ENCODE measurements at regions not wholly inside any gene's neighbourhood (a gene's known extent, or its start where the extent isn't known, plus 50 kb on each side); places are given as distances from the start of the nearest gene placed in this dataset.
"Not testable (repeated sequence)": the region's sequence is repeated elsewhere in the genome, so short reads cannot be mapped to it uniquely, and the experiment has no call there.

DNA sequence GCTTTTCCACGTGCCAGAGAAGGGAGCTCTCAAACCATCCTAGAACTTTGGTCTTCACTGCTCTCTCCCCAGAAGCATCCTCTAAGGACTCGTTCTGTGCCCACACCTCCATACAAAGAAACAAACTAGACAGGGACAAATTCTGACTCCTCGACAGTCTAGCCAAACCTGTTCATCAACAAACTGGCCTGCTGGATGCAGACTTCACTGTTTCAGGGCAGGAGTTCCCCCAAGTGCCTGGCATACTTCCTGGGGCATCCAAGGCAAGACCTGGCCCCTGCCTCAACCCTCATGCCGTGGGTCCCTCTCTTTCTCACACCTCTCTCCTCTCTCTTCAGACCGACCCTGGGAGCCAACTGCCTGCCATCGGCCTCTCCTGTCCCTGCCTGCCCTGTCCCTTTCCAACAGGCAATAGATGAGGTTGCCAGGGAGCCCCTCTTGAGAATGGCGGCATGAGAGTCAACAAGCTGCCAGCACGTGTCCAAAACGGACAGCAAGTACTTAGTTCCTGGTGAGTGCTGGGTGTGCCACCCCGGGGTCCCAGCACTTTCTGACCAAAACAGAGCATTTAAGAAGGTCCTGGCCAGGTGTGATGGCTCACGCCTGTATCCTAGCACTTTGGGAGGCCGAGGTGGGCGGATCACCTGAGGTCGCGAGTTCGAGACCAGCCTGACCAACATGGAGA, 79.1 kb upstream of the HES1 start:
- H3K27ac ChIP-seq (ENCODE audit: insufficient read depth, low read depth, low read length, poor library complexity, severe bottlenecking) = no peak overlapping the region
- WGBS, 2 experiments = 90 to 92% methylated on average over 16 of the region's 16 CpGs
- no peaks in the 10 kb centered on the region for H3K9me3 ChIP-seq (ENCODE audit: control insufficient read depth, low read length)
- H3K27me3 ChIP-seq (ENCODE audit: control insufficient read depth, insufficient read depth, low read length, poor library complexity, severe bottlenecking) = peaks cover 7% of the 10 kb centered on the region
- H3K4me1 ChIP-seq (ENCODE audit: control insufficient read depth, insufficient read depth, low read length) = peaks cover 9% of the 10 kb centered on the region
- no peaks in the 10 kb centered on the region for H3K36me3 ChIP-seq (ENCODE audit: control insufficient read depth, insufficient read depth, low read length)
- H3K4me3 ChIP-seq (ENCODE audit: insufficient read depth, low read depth, low read length) = no peak overlapping the region

DNA sequence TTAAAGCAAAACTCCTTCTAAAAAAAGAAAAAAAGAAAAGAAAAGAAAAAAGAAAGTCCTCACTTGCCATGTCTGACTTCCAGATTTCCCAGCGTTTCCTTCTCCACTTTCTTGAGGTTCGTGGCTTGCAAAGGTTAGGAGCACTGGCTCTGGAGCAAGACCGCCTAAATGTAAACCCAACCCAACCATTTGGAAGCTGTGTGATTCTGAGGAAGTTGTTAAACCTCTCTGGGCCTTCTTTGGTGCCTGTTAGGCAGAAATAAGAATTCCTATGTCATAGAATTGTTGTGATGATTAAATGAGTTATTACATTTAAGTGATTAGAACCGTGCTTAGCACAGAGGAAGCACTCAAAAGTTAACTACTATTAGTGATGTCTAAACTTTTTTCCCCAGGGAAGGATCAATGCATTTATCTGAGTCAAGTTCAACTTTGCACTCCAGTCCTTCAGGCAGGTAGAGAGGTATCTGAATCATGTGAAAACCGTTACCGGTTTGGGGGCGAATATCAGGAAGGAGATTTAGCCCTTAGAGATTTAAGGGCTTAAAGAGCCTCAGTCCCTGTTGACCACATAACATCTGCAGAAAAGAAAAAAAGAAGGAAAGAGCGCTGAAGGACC, 78.3 kb upstream of the HES1 start:
- Histone ChIP-seq H3K36me3 (ENCODE audit: control insufficient read depth, insufficient read depth, low read length) (no peaks in the 10 kb centered on the region), H3K27me3 (ENCODE audit: control insufficient read depth, insufficient read depth, low read length, poor library complexity, severe bottlenecking) (peaks cover 7% of the 10 kb centered on the region), H3K9me3 (ENCODE audit: control insufficient read depth, low read length) (no peaks in the 10 kb centered on the region), H3K4me3 (ENCODE audit: insufficient read depth, low read depth, low read length) (no peak overlapping the region), H3K4me1 (ENCODE audit: control insufficient read depth, insufficient read depth, low read length) (peaks cover 9% of the 10 kb centered on the region), H3K27ac (ENCODE audit: insufficient read depth, low read depth, low read length, poor library complexity, severe bottlenecking) (no peak overlapping the region)
- WGBS, 2 experiments = 47 to 52% methylated on average over 8 of the region's 8 CpGs

DNA sequence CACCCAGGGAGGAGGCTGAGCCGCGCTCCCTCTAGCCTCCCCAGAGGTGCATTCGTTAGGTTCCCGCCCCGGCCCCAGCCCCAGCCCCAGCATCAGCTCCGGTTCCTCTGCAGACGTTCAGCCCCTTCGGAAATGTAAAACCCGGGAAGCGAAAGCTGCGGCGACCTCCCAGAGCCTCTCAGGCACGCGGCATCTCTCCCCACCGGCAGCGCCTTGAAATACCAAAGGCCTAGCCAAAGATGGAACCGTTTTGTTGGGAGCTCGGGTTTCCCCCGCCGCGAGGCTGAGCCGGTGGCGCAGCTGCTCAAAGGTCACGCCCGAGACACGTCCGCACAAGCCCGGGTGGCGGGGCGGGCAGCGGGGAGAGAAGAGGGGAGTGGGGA, 77.8 kb upstream of the HES1 start:
- Histone ChIP-seq H3K4me1 (ENCODE audit: control insufficient read depth, insufficient read depth, low read length) (peaks cover 9% of the 10 kb centered on the region), H3K27ac (ENCODE audit: insufficient read depth, low read depth, low read length, poor library complexity, severe bottlenecking) (no peak overlapping the region), H3K27me3 (ENCODE audit: control insufficient read depth, insufficient read depth, low read length, poor library complexity, severe bottlenecking) (peaks cover 7% of the 10 kb centered on the region), H3K9me3 (ENCODE audit: control insufficient read depth, low read length) (no peaks in the 10 kb centered on the region), H3K4me3 (ENCODE audit: insufficient read depth, low read depth, low read length) (no peak overlapping the region), H3K36me3 (ENCODE audit: control insufficient read depth, insufficient read depth, low read length) (no peaks in the 10 kb centered on the region)
- WGBS, 2 experiments = 0 to 1% methylated on average over 23 to 29 of the region's 31 CpGs

DNA sequence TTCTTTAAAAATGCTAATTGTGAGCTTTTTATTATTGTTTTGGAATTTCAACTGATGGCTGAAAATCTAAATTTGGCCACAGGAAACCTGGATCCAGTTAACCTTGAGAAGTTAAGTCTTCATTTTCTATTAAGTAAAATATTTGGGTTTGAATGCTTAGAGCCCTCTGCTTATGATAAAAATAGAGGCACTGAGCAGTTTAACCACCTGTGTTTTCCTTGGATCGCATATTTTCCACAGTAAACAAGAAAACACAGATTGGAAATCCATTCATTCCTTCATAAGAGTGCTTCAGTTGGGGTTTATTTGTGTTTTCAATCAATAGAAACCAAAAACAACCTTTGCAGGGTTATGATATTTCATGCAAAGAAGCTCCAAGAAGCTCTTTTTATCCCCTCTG, 77.2 kb upstream of the HES1 start:
- no peaks in the 10 kb centered on the region for H3K36me3 ChIP-seq (ENCODE audit: control insufficient read depth, insufficient read depth, low read length)
- H3K4me1 ChIP-seq (ENCODE audit: control insufficient read depth, insufficient read depth, low read length) = peaks cover 9% of the 10 kb centered on the region
- no peak overlapping the region for H3K27ac ChIP-seq (ENCODE audit: insufficient read depth, low read depth, low read length, poor library complexity, severe bottlenecking)
- no peaks in the 10 kb centered on the region for H3K9me3 ChIP-seq (ENCODE audit: control insufficient read depth, low read length)
- H3K27me3 ChIP-seq (ENCODE audit: control insufficient read depth, insufficient read depth, low read length, poor library complexity, severe bottlenecking) = peaks cover 7% of the 10 kb centered on the region
- 38 to 46% methylated on average over 1 of the region's 1 CpG for WGBS, 2 experiments
- H3K4me3 ChIP-seq (ENCODE audit: insufficient read depth, low read depth, low read length) = no peak overlapping the region

DNA sequence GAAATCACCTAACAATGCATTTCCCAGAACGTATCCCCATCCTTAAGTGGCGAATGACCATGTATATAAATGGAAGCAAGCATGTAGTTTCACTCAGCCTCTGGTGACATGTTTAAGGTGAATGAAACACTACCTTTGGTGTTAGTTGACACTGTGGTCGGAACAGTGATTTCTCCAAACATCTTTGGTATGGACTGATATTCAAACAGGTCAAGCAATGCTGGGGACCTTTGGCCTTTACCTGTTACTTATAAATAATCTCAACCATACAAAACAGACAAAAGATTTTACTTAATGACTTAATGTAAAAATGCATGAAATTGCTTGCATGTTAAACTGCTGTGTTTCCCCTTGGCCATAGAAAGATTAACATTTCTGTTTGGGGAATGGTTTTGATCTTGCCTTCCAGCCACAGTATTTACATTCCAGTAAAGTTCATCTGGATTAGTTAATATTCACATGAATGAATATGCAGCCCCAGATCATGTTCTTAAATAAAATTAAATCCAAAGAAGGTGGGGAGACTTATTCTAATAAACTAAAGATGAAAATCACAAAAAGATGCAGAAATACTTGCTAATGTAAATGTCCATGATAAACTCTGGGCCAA, 74.4 kb upstream of the HES1 start:
- H3K9me3 ChIP-seq (ENCODE audit: control insufficient read depth, low read length) = no peaks in the 10 kb centered on the region
- H3K4me3 ChIP-seq (ENCODE audit: insufficient read depth, low read depth, low read length) = no peak overlapping the region
- 94 to 98% methylated on average over 3 of the region's 3 CpGs for WGBS, 2 experiments
- H3K27ac ChIP-seq (ENCODE audit: insufficient read depth, low read depth, low read length, poor library complexity, severe bottlenecking) = no peak overlapping the region
- peaks cover 3% of the 10 kb centered on the region for H3K4me1 ChIP-seq (ENCODE audit: control insufficient read depth, insufficient read depth, low read length)
- no peaks in the 10 kb centered on the region for H3K36me3 ChIP-seq (ENCODE audit: control insufficient read depth, insufficient read depth, low read length)
- peaks cover 7% of the 10 kb centered on the region for H3K27me3 ChIP-seq (ENCODE audit: control insufficient read depth, insufficient read depth, low read length, poor library complexity, severe bottlenecking)

DNA sequence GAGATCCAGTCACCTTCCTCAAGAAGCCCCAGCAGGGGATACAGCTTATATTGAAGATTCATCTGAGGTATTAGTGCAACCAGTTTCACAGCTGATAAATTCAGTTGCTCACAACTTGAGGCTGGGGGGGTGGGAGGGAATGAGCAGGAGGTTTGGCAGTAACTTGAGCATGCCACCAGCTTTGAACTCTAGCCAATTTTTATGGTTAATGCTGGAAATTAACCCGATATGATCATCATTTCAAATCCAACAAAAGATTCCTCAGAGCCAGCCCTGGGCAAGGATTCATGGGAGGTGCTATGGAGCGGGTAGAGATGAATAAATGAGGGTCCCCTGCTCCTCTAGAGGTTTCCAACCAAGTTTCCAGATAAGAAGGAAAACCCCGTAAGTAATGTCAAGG, 73.1 kb upstream of the HES1 start:
- H3K4me1 ChIP-seq (ENCODE audit: control insufficient read depth, insufficient read depth, low read length) = peaks cover 1% of the 10 kb centered on the region
- peaks cover 4% of the 10 kb centered on the region for H3K27me3 ChIP-seq (ENCODE audit: control insufficient read depth, insufficient read depth, low read length, poor library complexity, severe bottlenecking)
- H3K9me3 ChIP-seq (ENCODE audit: control insufficient read depth, low read length) = no peaks in the 10 kb centered on the region
- H3K36me3 ChIP-seq (ENCODE audit: control insufficient read depth, insufficient read depth, low read length) = no peaks in the 10 kb centered on the region
- no peak overlapping the region for H3K27ac ChIP-seq (ENCODE audit: insufficient read depth, low read depth, low read length, poor library complexity, severe bottlenecking)
- 61 to 62% methylated on average over 3 of the region's 3 CpGs for WGBS, 2 experiments
- H3K4me3 ChIP-seq (ENCODE audit: insufficient read depth, low read depth, low read length) = no peak overlapping the region

DNA sequence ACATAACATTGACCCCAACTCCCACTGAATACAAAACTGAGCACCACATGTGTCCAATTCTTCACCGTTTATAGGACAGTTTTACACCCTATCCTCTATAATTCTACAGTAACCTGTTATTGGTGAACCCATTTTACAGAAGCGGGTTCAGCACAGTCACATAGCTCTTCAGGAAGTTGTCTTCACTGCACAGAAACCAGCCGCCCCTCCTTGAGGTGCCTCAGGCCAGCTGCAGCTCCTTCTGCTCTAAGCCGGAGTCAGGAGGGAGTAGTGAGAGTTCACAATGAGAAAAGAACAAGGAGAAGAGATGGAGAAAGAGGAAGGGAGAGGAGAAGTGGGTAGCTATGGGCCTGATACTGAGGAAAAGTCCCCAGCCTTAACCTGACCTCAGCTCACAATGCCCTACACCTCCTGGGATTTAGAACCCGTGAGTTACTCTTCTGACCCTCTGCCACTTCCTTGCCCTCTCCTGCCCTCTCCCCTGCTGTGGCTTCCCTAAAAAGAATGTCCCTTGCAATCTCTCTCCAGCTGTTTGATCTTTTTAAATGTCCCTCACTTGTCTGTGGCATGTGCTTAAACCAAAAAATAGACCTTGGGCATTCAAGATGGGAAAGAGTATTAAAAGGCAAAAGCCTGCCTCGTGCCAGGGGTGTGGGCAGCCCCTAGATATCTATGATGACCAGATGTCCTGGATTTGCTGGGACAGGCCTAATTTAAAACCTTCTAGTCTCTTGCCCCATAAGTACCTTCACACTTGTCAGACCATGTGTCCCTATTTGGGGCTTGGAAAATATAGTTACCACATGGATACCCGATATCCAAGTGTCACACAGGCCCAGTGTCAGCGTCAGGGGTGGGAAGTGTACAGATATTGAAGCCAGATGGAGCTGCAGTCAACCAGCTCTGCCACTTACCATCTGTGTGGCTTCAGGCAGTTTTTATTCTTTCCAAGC, 71.3 kb upstream of the HES1 start:
- 79 to 80% methylated on average over 8 of the region's 8 CpGs for WGBS, 2 experiments
- no peaks in the 10 kb centered on the region for H3K4me1 ChIP-seq (ENCODE audit: control insufficient read depth, insufficient read depth, low read length)
- no peaks in the 10 kb centered on the region for H3K9me3 ChIP-seq (ENCODE audit: control insufficient read depth, low read length)
- H3K27ac ChIP-seq (ENCODE audit: insufficient read depth, low read depth, low read length, poor library complexity, severe bottlenecking) = no peak overlapping the region
- H3K4me3 ChIP-seq (ENCODE audit: insufficient read depth, low read depth, low read length) = no peak overlapping the region
- peaks cover 6% of the 10 kb centered on the region for H3K27me3 ChIP-seq (ENCODE audit: control insufficient read depth, insufficient read depth, low read length, poor library complexity, severe bottlenecking)
- H3K36me3 ChIP-seq (ENCODE audit: control insufficient read depth, insufficient read depth, low read length) = no peaks in the 10 kb centered on the region

DNA sequence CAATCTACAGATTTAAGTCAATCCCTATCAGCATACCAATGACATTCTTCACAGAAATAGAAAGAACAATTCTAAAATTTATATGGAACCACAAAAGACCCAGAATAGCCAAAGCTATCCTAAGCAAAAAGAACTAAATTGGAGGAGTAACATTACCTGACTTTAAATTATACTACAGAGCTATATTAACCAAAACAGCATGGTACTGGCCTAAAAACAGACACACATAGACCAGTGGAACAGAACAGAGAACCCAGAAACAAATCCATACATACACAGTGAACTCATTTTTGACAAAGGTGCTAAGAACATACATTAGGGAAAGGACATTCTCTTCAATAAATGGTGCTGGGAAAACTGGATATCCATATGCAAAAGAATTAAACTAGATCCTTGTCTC, 68.6 kb upstream of the HES1 start:
- not testable (repeated sequence) for H3K4me1 ChIP-seq (ENCODE audit: control insufficient read depth, insufficient read depth, low read length); H3K36me3 ChIP-seq (ENCODE audit: control insufficient read depth, insufficient read depth, low read length); H3K27ac ChIP-seq (ENCODE audit: insufficient read depth, low read depth, low read length, poor library complexity, severe bottlenecking); H3K9me3 ChIP-seq (ENCODE audit: control insufficient read depth, low read length); H3K4me3 ChIP-seq (ENCODE audit: insufficient read depth, low read depth, low read length)
- peaks cover 27% of the 10 kb centered on the region for H3K27me3 ChIP-seq (ENCODE audit: control insufficient read depth, insufficient read depth, low read length, poor library complexity, severe bottlenecking)

DNA sequence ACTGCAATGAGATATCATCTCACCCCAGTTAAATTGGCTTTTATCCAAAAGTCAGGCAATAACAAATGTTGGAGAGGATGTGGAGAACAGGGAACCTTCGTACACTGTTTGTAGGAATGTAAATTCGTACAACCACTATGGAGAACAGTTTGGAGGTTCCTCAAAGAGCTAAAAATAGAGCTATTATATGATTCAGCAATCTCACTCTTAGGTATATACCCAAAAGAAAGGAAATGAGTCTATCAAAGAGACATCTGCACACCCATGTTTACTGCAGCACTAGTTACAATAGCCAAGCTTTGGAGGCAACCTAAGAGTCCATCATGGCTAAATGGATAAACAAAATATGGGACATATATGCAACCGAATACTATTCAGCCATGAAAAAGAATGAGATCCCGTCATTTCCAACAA, 68.0 kb upstream of the HES1 start:
- Histone ChIP-seq H3K4me3 (ENCODE audit: insufficient read depth, low read depth, low read length) (no peak overlapping the region), H3K9me3 (ENCODE audit: control insufficient read depth, low read length) (no peaks in the 10 kb centered on the region), H3K27ac (ENCODE audit: insufficient read depth, low read depth, low read length, poor library complexity, severe bottlenecking) (no peak overlapping the region), H3K27me3 (ENCODE audit: control insufficient read depth, insufficient read depth, low read length, poor library complexity, severe bottlenecking) (peaks cover 27% of the 10 kb centered on the region), H3K4me1 (ENCODE audit: control insufficient read depth, insufficient read depth, low read length) (peaks cover 9% of the 10 kb centered on the region), H3K36me3 (ENCODE audit: control insufficient read depth, insufficient read depth, low read length) (no peaks in the 10 kb centered on the region)
- 92 to 93% methylated on average over 4 of the region's 4 CpGs for WGBS, 2 experiments
